ENCODE measurements at regions not wholly inside any gene's neighbourhood (a gene's known extent, or its start where the extent isn't known, plus 50 kb on each side); places are given as distances from the start of the nearest gene placed in this dataset.
A peak's percentile ranks its signal among the peaks of the same experiment; 100 is the strongest.

- no peak for DNase-seq
Measured at GRCh38 chr16:82236415-82236814, 66.4 kb upstream of the MPHOSPH6 start.

GRCh38 chr16:82232806-82233205 is 62.8 kb upstream of the MPHOSPH6 start:
- DNase-seq: no peak

- DNase-seq: no peak
Measured at GRCh38 chr16:82231008-82231787, 61.2 kb upstream of the MPHOSPH6 start.

GRCh38 chr16:82229800-82230619 is 60.0 kb upstream of the MPHOSPH6 start:
- peak; percentile 21 to 25 for DNase-seq

GRCh38 chr16:82226327-82226726 is 56.3 kb upstream of the MPHOSPH6 start:
- no peak for DNase-seq

GRCh38 chr16:82224821-82225220 is 54.8 kb upstream of the MPHOSPH6 start:
- DNase-seq: no peak

GRCh38 chr16:82220541-82220940 is 50.5 kb upstream of the MPHOSPH6 start:
- DNase-seq: no peak
